BJ (cell line): ENCODE measurements at regions not wholly inside any gene's neighbourhood (a gene's known extent, or its start where the extent isn't known, plus 50 kb on each side); places are given as distances from the start of the nearest gene placed in this dataset.
A peak's percentile ranks its signal among the peaks of the same experiment; 100 is the strongest.

Experiments
- CTCF ChIA-PET: fragments of 350-600 bp; formaldehyde crosslinking; extraction: SDS; loops from one replicate; lab custom pipeline; 2021; ENCODE audit warnings: antibody characterized with exemption, inconsistent platforms; lab: Yijun Ruan, JAX
- POLR2A ChIA-PET: fragments of 300-600 bp; sonication (Branson Sonifier 250); formaldehyde crosslinking; extraction: SDS; loops from one replicate; lab custom pipeline; 2021; ENCODE audit warnings: antibody characterized with exemption; lab: Charles Lee
- DNase-seq: peaks from one replicate; pipeline ENCODE4 v3.0.0-alpha.2; 2011; ENCODE audit warnings: low read depth
- H3K27me3 ChIP-seq: 2 replicates; pipeline ENCODE4 v1.6.0; 2011; ENCODE audit warnings: low read length; ENCODE audit not compliant: control insufficient read depth, insufficient read depth
- H3K36me3 ChIP-seq: 2 replicates; pipeline ENCODE4 v1.5.1; 2011; ENCODE audit warnings: low read length; ENCODE audit not compliant: control insufficient read depth, insufficient read depth
- H3K4me3 ChIP-seq: 2 replicates; pipeline ENCODE4 v1.5.1; 2011; ENCODE audit warnings: low read depth, mild to moderate bottlenecking, control low read depth, low read length
- TF ChIP-seq, protein P1 (sequence below): IDR thresholded peaks from 2 replicates; pipeline ENCODE4 v1.5.1; 2011; ENCODE audit warnings: low read depth, mild to moderate bottlenecking, control low read depth, inconsistent platforms, low read length, moderate library complexity; ENCODE audit not compliant: insufficient read depth

DNA sequence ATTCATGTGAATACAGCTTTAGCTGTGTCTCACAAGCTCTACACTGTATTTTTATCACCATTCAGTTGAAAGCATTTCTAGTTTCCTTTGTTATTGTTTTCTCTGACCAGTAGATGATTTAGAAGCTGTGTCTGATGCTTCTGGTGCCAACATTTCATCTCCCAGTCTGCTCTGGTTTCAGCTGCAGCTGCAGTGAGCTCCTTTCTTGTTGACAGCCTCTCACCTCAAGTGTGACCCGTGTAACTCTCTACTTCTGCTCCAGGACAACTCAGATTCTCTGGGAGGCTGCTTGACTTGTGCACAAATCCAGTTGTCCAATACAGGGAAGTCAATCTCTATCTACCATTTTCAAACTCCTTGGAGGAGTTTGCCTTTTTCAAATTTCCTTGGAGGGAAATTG, 504.8 kb downstream of the DIRAS2 start:
- DNase-seq = no peak
- ChIA-PET CTCF (interaction anchor here (1.3 to 3.1 kb wide), 2 partner anchors 545 to 732 kb away, joined by 3 to 13 read pairs; no protein-coding TSS in a partner anchor), POLR2A (no interaction called here)
- no peak overlapping the region for H3K4me3 ChIP-seq
- no peaks in the 10 kb centered on the region for H3K27me3 ChIP-seq
- no peaks in the 10 kb centered on the region for H3K36me3 ChIP-seq
- TF ChIP-seq, protein P1, sequence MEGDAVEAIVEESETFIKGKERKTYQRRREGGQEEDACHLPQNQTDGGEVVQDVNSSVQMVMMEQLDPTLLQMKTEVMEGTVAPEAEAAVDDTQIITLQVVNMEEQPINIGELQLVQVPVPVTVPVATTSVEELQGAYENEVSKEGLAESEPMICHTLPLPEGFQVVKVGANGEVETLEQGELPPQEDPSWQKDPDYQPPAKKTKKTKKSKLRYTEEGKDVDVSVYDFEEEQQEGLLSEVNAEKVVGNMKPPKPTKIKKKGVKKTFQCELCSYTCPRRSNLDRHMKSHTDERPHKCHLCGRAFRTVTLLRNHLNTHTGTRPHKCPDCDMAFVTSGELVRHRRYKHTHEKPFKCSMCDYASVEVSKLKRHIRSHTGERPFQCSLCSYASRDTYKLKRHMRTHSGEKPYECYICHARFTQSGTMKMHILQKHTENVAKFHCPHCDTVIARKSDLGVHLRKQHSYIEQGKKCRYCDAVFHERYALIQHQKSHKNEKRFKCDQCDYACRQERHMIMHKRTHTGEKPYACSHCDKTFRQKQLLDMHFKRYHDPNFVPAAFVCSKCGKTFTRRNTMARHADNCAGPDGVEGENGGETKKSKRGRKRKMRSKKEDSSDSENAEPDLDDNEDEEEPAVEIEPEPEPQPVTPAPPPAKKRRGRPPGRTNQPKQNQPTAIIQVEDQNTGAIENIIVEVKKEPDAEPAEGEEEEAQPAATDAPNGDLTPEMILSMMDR = no peak

DNA sequence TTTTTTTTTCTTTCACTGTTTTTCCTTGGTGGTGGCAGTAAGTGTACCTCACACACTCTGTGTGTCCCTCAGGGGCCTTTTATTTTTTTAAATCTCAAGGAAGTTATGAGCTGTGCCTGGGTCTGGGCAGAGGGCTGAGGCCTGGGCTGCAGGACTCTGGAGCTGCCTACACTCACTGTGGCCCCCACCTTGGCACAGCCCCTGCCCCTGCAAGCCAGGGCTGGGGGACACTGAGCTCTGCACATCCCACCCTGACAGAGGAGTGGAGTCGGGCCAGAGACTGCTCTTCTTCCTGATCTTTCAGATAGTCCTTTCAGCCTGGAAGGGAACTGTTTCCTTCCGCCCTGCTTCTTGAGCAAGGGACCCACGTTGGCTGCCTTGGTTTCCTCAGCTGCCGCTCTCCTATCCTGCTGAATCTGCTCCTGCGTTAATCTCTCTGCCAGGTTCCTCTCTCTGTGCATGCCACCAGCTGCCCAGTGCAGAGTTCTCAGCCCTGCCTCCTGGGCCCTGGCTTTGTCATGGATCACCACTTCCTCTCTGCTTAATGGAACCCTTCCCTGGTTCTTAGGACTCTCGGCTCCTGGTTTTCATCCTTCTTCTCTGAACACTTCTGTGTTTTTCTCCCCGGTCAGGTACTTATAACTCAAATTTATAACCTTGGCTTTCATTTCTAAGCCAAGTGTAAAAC, 502.3 kb downstream of the DIRAS2 start:
- CTCF ChIA-PET = interaction anchor here (0.6 to 3.1 kb wide), 5 partner anchors 12 to 743 kb away, joined by 3 to 13 read pairs (median 6); no protein-coding TSS in a partner anchor
- DNase-seq = no peak
- POLR2A ChIA-PET = no interaction called here

DNA sequence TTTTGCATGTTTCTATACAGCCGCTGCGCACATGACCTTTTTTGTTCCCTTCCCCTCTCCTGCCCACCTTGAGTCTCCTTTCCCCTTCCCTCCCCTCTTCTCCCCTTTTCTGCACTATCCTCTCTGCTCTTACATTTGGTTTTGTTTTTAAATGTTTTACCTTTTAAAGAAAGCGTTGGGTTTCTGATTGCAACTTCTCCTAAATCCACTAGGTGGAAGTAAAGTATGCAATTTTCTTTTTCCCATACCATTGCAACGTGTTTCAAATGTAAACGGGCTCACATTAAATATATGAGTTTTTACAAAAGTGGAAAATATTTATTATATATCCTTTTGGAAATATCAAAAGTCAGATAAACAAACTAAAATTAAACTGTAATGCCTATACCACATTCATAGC, 500.9 kb downstream of the DIRAS2 start:
- POLR2A ChIA-PET = no interaction called here
- no peaks in the 10 kb centered on the region for H3K36me3 ChIP-seq
- CTCF ChIA-PET = interaction anchor here (0.9 to 3.1 kb wide), 9 partner anchors 9 to 749 kb away, joined by 3 to 14 read pairs (median 6); no protein-coding TSS in a partner anchor
- no peak for DNase-seq
- TF ChIP-seq, protein P1 = peak; percentile 50
- H3K27me3 ChIP-seq = no peaks in the 10 kb centered on the region
- no peak overlapping the region for H3K4me3 ChIP-seq

More for the DNA sequence above, 502.3 kb downstream of the DIRAS2 start:
- Histone ChIP-seq H3K36me3 (no peaks in the 10 kb centered on the region), H3K27me3 (no peaks in the 10 kb centered on the region), H3K4me3 (no peak overlapping the region)
- TF ChIP-seq, protein P1 = no peak

DNA sequence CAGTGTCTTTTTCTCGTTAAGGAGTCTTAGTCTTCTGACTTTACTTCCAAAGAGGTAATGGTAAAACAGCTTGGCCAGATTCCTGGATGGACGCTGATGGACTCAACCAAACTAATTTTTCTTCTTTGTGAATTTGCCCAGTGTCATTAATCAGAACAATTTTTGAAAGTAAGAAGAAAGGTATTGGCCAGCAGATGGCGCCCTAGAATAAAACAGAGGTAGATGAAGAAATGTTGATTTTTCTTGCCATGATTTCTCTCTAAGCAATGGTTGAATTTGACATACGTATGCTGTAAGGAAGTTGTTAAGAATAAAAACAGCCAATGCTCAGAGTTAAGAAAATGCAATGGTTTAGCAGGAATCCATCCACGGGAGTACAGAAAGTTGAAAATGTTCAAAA, 500.0 kb downstream of the DIRAS2 start:
- TF ChIP-seq, protein P1 = peak; percentile 46
- H3K4me3 ChIP-seq = no peak overlapping the region
- H3K36me3 ChIP-seq = no peaks in the 10 kb centered on the region
- CTCF ChIA-PET = interaction anchor here (1.0 to 3.1 kb wide), 7 partner anchors 10 to 730 kb away, joined by 4 to 14 read pairs (median 6); no protein-coding TSS in a partner anchor
- no peak for DNase-seq
- no peaks in the 10 kb centered on the region for H3K27me3 ChIP-seq
- POLR2A ChIA-PET = no interaction called here

DNA sequence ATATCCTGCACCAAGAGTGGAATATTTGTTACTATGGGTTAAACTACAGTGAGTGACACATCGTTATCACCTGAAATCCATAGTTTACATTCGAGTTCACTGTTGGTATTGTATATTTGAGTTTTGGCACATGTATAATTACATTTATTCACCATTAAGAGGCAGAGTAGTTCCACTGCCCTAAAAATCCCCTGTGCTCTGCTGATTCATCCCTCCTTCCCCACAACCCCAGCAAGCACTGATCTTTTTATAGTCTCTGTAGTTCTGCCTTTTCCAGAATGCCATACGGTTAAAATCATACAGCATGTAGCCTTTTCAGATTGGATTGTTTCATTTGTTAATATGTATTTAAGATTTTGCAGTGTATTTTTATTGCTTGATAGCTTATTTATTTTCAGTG, 495.2 kb downstream of the DIRAS2 start:
- H3K36me3 ChIP-seq = no peaks in the 10 kb centered on the region
- ChIA-PET CTCF (no interaction called here), POLR2A (no interaction called here)
- no peaks in the 10 kb centered on the region for H3K27me3 ChIP-seq
- TF ChIP-seq, protein P1 = no peak
- no peak for DNase-seq
- no peak overlapping the region for H3K4me3 ChIP-seq
